ENCODE measurements at regions not wholly inside any gene's neighbourhood (a gene's known extent, or its start where the extent isn't known, plus 50 kb on each side); places are given as distances from the start of the nearest gene placed in this dataset.

GRCh38 chr9:69967344-69967743, 76.3 kb upstream of the MAMDC2 start:
- Mint-ChIP-seq H3K27me3 (ENCODE audit: unreplicated experiment) (no peaks in the 10 kb centered on the region), H3K9me3 (ENCODE audit: unreplicated experiment) (peaks cover 1% of the 10 kb centered on the region), H3K4me3 (ENCODE audit: unreplicated experiment) (no peak overlapping the region), H3K27ac (ENCODE audit: unreplicated experiment) (no peak overlapping the region), H3K36me3 (ENCODE audit: unreplicated experiment) (no peaks in the 10 kb centered on the region), H3K4me1 (ENCODE audit: low read depth, unreplicated experiment) (peaks cover 6% of the 10 kb centered on the region)
- TF ChIP-seq CTCF (IDR thresholded peaks at IDR 0.05; ENCODE audit: partially characterized antibody, unreplicated experiment), result no peak
- DNase-seq, result no peak

- peaks cover under 1% of the 10 kb centered on the region for H3K4me1 Mint-ChIP-seq (ENCODE audit: low read depth, unreplicated experiment)
- no peak overlapping the region for H3K27ac Mint-ChIP-seq (ENCODE audit: unreplicated experiment)
- no peaks in the 10 kb centered on the region for H3K36me3 Mint-ChIP-seq (ENCODE audit: unreplicated experiment)
- no peak for TF ChIP-seq CTCF (IDR thresholded peaks at IDR 0.05; ENCODE audit: partially characterized antibody, unreplicated experiment)
- no peaks in the 10 kb centered on the region for H3K9me3 Mint-ChIP-seq (ENCODE audit: unreplicated experiment)
- no peak for DNase-seq
- H3K4me3 Mint-ChIP-seq (ENCODE audit: unreplicated experiment), result no peak overlapping the region
- no peaks in the 10 kb centered on the region for H3K27me3 Mint-ChIP-seq (ENCODE audit: unreplicated experiment)
Measured at GRCh38 chr9:69970001-69970533, 73.6 kb upstream of the MAMDC2 start.

DNA sequence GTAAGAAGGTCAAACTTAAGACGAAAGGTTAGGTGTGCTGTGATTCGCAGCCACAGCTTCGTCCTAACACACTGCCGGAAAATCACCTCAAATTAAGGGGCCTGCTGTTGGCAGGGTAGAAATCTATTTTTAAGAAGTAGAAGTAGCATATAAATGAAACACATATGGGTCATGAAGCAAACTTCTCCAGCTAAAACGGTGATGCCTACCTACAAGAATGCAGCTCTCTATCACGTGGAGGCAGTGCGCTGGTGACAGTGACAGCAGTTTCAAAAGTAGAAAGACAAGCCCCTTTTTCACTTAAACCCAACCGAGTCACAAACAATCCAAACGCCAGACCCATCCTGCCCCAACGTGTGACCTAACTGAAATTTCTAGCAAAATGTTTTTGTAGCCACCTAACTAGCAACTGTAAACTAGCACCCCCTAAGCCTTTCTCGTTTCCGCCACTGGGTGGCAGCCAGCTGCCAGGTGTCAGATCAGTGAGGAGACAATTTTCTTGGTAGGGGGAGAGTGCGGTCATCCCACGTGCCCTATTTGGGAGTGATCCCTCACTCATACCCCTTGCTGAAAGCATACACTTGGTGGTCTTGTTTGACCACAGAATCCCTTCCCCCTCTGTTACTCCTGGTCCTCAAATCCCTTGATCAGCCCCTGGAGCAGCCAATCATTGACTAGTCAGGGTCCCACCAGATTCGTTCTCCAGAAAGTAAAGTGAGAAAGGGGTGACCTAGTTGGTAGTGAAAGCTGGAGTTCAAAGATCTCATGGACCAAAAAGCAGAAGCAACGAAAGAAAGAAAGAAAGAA, 71.8 kb upstream of the MAMDC2 start:
- TF ChIP-seq CTCF (IDR thresholded peaks at IDR 0.05; ENCODE audit: partially characterized antibody, unreplicated experiment), result peak; percentile 81
- Mint-ChIP-seq H3K4me3 (ENCODE audit: unreplicated experiment) (no peak overlapping the region), H3K27ac (ENCODE audit: unreplicated experiment) (no peak overlapping the region), H3K27me3 (ENCODE audit: unreplicated experiment) (no peaks in the 10 kb centered on the region), H3K4me1 (ENCODE audit: low read depth, unreplicated experiment) (no peaks in the 10 kb centered on the region), H3K9me3 (ENCODE audit: unreplicated experiment) (no peaks in the 10 kb centered on the region), H3K36me3 (ENCODE audit: unreplicated experiment) (no peaks in the 10 kb centered on the region)
- DNase-seq, result peak; percentile 80

GRCh38 chr9:69975681-69976080, 68.0 kb upstream of the MAMDC2 start:
- no peak overlapping the region for H3K4me3 Mint-ChIP-seq (ENCODE audit: unreplicated experiment)
- no peaks in the 10 kb centered on the region for H3K27me3 Mint-ChIP-seq (ENCODE audit: unreplicated experiment)
- TF ChIP-seq CTCF (IDR thresholded peaks at IDR 0.05; ENCODE audit: partially characterized antibody, unreplicated experiment), result no peak
- no peaks in the 10 kb centered on the region for H3K36me3 Mint-ChIP-seq (ENCODE audit: unreplicated experiment)
- no peaks in the 10 kb centered on the region for H3K4me1 Mint-ChIP-seq (ENCODE audit: low read depth, unreplicated experiment)
- H3K27ac Mint-ChIP-seq (ENCODE audit: unreplicated experiment), result no peak overlapping the region
- no peak for DNase-seq
- H3K9me3 Mint-ChIP-seq (ENCODE audit: unreplicated experiment), result no peaks in the 10 kb centered on the region

DNA sequence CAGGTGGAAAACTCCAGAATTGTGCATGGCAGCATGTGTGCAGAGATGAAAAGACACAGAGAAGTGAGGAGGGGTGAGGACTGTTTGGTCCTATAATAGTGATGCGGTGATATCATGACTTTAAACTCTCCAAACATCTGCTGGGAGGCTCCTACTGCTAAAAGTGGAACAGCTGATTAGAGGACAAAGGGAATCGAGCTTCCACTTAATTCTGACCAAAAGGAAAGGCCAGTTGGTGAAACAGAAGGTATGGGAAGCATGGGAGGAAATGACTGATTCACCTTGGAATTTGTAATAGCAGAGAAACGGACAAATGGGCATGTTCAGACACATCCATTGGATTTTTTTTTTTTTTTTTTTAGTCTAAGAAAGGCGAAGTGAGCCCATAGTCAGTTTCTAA, 67.5 kb upstream of the MAMDC2 start:
- DNase-seq, result no peak
- no peak overlapping the region for H3K27ac Mint-ChIP-seq (ENCODE audit: unreplicated experiment)
- H3K36me3 Mint-ChIP-seq (ENCODE audit: unreplicated experiment), result no peaks in the 10 kb centered on the region
- no peaks in the 10 kb centered on the region for H3K4me1 Mint-ChIP-seq (ENCODE audit: low read depth, unreplicated experiment)
- no peaks in the 10 kb centered on the region for H3K9me3 Mint-ChIP-seq (ENCODE audit: unreplicated experiment)
- no peak for TF ChIP-seq CTCF (IDR thresholded peaks at IDR 0.05; ENCODE audit: partially characterized antibody, unreplicated experiment)
- no peaks in the 10 kb centered on the region for H3K27me3 Mint-ChIP-seq (ENCODE audit: unreplicated experiment)
- no peak overlapping the region for H3K4me3 Mint-ChIP-seq (ENCODE audit: unreplicated experiment)
